B cell (primary cell): ENCODE measurements at regions not wholly inside any gene's neighbourhood (a gene's known extent, or its start where the extent isn't known, plus 50 kb on each side); places are given as distances from the start of the nearest gene placed in this dataset.

Experiments used
- ATAC-seq: fragments of 200-7000 bp; cut with Tn5 transposase; one replicate; pipeline ENCODE4 v1.10.0; 2021; ENCODE audit warnings: low read depth, mild to moderate bottlenecking, moderate number of reproducible peaks, moderate library complexity
- CTCF ChIA-PET: fragments of 350-600 bp; sonication (Branson Sonifier 250); formaldehyde crosslinking; loops from one replicate; lab custom pipeline; 2021; ENCODE audit warnings: antibody characterized with exemption, inconsistent platforms; lab: Charles Lee
- POLR2A ChIA-PET: fragments of 350-600 bp; sonication (Branson Sonifier 250); formaldehyde crosslinking; loops from one replicate; lab custom pipeline; 2021; ENCODE audit warnings: antibody characterized with exemption; lab: Charles Lee
- DNase-seq: peaks from one replicate; pipeline ENCODE4 v3.0.0; 2013
- H2AFZ ChIP-seq: 2 replicates; pipeline ENCODE4 v1.6.1; 2012; ENCODE audit warnings: mild to moderate bottlenecking, low read depth, low read length; ENCODE audit not compliant: insufficient read depth, poor library complexity, severe bottlenecking
- H3K27ac ChIP-seq, 2 donors: 1 replicate in 1 of 2; 2 replicates in 1 of 2; pipeline ENCODE4 v1.5.1; 2012 to 2013; ENCODE audit warnings: low read length in 2 of 2, mild to moderate bottlenecking in 2 of 2, moderate library complexity in 1 of 2
- H3K27me3 ChIP-seq, 4 experiments: fragments of 200-600 bp in 1 of 4; sonication (generic) in 1 of 4; replicated peaks in 1 of 4; 1 replicate in 2 of 4; 2 replicates in 2 of 4; pipeline versions ENCODE4 v1.6.1 to v1.7.0; 2013 to 2016; ENCODE audit warnings: low read length in 3 of 4, mild to moderate bottlenecking in 2 of 4, mixed read lengths in 1 of 4, moderate library complexity in 1 of 4; ENCODE audit not compliant: insufficient read depth in 4 of 4, control insufficient read depth in 3 of 4; ENCODE audit errors: control extremely low read depth in 1 of 4
- H3K36me3 ChIP-seq, 2 experiments: replicated peaks in 1 of 2; 1 replicate in 1 of 2; 2 replicates in 1 of 2; pipeline versions ENCODE4 v1.6.1 to v1.7.1; 2013; ENCODE audit warnings: low read length in 1 of 2; ENCODE audit not compliant: insufficient read depth in 2 of 2, control insufficient read depth in 1 of 2; ENCODE audit errors: control extremely low read depth in 1 of 2, extremely low read depth in 1 of 2
- H3K4me1 ChIP-seq, 2 donors: fragments of 200-600 bp in 1 of 2; sonication (generic) in 1 of 2; 1 replicate in 1 of 2; 2 replicates in 1 of 2; pipeline versions ENCODE4 v1.5.1 to v1.6.1; 2013 to 2017; ENCODE audit warnings: low read length in 2 of 2; ENCODE audit not compliant: control insufficient read depth in 2 of 2, insufficient read depth in 2 of 2
- H3K4me2 ChIP-seq: replicated peaks from 2 replicates; pipeline ENCODE3; 2012; ENCODE audit warnings: mild to moderate bottlenecking, low read depth, low read length; ENCODE audit not compliant: poor library complexity, severe bottlenecking
- H3K4me3 ChIP-seq, 5 experiments: fragments of 200-600 bp in 1 of 5; sonication (generic) in 1 of 5; 1 replicate in 3 of 5; 2 replicates in 2 of 5; pipeline versions ENCODE4 v1.5.1 to v1.7.0; 2011 to 2016; ENCODE audit warnings: low read length in 4 of 5, mild to moderate bottlenecking in 4 of 5, low read depth in 2 of 5, control low read depth in 1 of 5, moderate library complexity in 1 of 5; ENCODE audit not compliant: insufficient read depth in 1 of 5; ENCODE audit errors: control extremely low read depth in 1 of 5, extremely low read depth in 1 of 5
- H3K79me2 ChIP-seq: fragments of 200-600 bp; sonication (generic); one replicate; pipeline ENCODE4 v1.6.0; 2016; ENCODE audit warnings: low read length; ENCODE audit not compliant: control insufficient read depth, insufficient read depth
- H3K9ac ChIP-seq: fragments of 200-600 bp; sonication (generic); 2 replicates; pipeline ENCODE4 v1.6.1; 2017; ENCODE audit warnings: mild to moderate bottlenecking, low read length, moderate library complexity
- H3K9me3 ChIP-seq, 3 donors: one replicate each; pipeline versions ENCODE4 v1.6.1 to v1.7.1; 2013; ENCODE audit warnings: low read length in 2 of 3; ENCODE audit not compliant: control insufficient read depth in 2 of 3, insufficient read depth in 1 of 3; ENCODE audit errors: control extremely low read depth in 1 of 3
- H4K20me1 ChIP-seq: 2 replicates; pipeline ENCODE4 v1.6.0; 2012; ENCODE audit warnings: mild to moderate bottlenecking, low read length; ENCODE audit not compliant: insufficient read depth, control insufficient read depth, poor library complexity, severe bottlenecking
- H3K27ac Mint-ChIP-seq: one replicate; pipeline ENCODE4 v1.8.0; 2021; ENCODE audit warnings: mixed read lengths
- H3K27me3 Mint-ChIP-seq: one replicate; pipeline ENCODE4 v1.8.0; 2021; ENCODE audit warnings: mixed read lengths
- H3K4me1 Mint-ChIP-seq: one replicate; pipeline ENCODE4 v1.8.0; 2021; ENCODE audit warnings: mixed read lengths
- H3K4me3 Mint-ChIP-seq: one replicate; pipeline ENCODE4 v1.8.0; 2021; ENCODE audit warnings: mixed read lengths
- H3K9me3 Mint-ChIP-seq: one replicate; pipeline ENCODE4 v1.8.0; 2022; ENCODE audit warnings: mixed read lengths; ENCODE audit not compliant: insufficient read depth
- CTCF ChIP-seq: fragments of 200-600 bp; IDR thresholded peaks from one replicate; pipeline ENCODE4 v1.8.0; 2022; ENCODE audit warnings: antibody characterized with exemption, mild to moderate bottlenecking
- EZH2 ChIP-seq: IDR thresholded peaks from 2 replicates; pipeline ENCODE4 v1.6.1; 2012; ENCODE audit warnings: borderline replicate concordance, low read depth, mild to moderate bottlenecking, moderate library complexity, low read length; ENCODE audit not compliant: insufficient read depth, poor library complexity, severe bottlenecking
- WGBS: methylation state at CpG from one replicate; pipeline ENCODE4 v1.1.5; 2013; ENCODE audit warnings: missing lambda C conversion rate; ENCODE audit not compliant: insufficient coverage; 5-methylcytosine and 5-hydroxymethylcytosine counted together
- intact Hi-C: fragments of 100-400 bp; cut with micrococcal nuclease; formaldehyde crosslinking; loops from one replicate; pipeline ENCODE4 v1.10.0; 2022

DNA sequence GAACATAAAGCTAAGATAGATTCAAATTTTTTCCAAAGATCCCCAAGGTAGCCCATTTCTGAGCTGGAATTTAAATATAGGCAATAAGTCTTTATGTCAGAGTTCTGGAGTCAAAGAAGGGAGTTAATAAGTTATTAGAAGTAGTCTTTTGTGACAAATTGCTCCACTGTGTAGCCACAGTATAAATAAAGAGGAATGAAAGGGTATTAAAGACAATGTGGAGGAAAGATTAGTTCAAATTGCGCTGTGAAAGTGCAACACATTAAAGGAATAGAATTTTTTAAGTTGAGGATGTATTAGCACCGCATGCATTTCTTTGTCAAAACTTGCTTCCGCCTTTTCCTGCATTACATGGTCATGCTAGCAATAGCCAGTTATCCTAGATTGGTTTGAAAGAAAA is 666.6 kb upstream of the CCDC54 start:
- ChIA-PET CTCF (no interaction called here), POLR2A (no interaction called here)
- no peak for DNase-seq
- Histone ChIP-seq H3K4me1 (no peaks in the 10 kb centered on the region), H3K27ac (no peak overlapping the region), H4K20me1 (no peaks in the 10 kb centered on the region), H3K9ac (no peak overlapping the region), H3K27me3 (no peaks in the 10 kb centered on the region), H3K36me3 (no peaks in the 10 kb centered on the region), H2AFZ (no peak overlapping the region), H3K4me3 (no peak overlapping the region), H3K9me3 (no peaks in the 10 kb centered on the region), H3K4me2 (no peak overlapping the region), H3K79me2 (no peaks in the 10 kb centered on the region)
- ATAC-seq = no peak
- Mint-ChIP-seq H3K27ac (no peak overlapping the region), H3K9me3 (peaks cover 1% of the 10 kb centered on the region), H3K27me3 (peaks cover 3% of the 10 kb centered on the region), H3K4me3 (no peak overlapping the region), H3K4me1 (no peaks in the 10 kb centered on the region)
- WGBS = no CpG with 5 or more reads among the region's 3 CpGs
- TF ChIP-seq EZH2 = no peak
- TF ChIP-seq CTCF = no peak
- intact Hi-C loops = no loop called here

DNA sequence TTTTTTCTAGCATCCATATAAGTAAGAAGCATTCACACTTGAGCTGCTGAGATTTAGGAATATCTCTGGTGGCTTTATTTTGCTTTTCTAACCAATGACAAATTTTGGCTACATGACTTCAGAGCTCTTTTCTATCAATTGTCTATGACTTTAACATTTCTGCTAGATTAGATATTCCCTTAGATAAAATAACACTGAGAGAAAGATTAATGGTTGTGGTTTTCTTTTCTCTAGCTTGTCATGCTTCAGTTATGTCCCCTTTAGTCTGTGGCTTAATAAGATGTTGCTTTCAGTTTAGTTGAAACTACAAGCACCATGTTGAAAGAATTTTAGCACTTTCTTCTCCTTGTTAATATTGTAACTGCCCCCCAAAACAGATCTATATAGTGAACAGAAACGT is 665.6 kb upstream of the CCDC54 start:
- peaks cover 3% of the 10 kb centered on the region for H3K27me3 Mint-ChIP-seq
- no peak for ATAC-seq
- intact Hi-C loops = no loop called here
- ChIA-PET CTCF (interaction anchor here (1.1 kb wide), 1 partner anchor 12 kb away, joined by 3 read pairs; no protein-coding TSS in a partner anchor), POLR2A (no interaction called here)
- Histone ChIP-seq H3K36me3 (no peaks in the 10 kb centered on the region), H4K20me1 (no peaks in the 10 kb centered on the region), H3K27me3 (no peaks in the 10 kb centered on the region), H3K9ac (no peak overlapping the region), H3K9me3 (no peaks in the 10 kb centered on the region), H3K4me1 (no peaks in the 10 kb centered on the region), H2AFZ (no peak overlapping the region), H3K4me3 (no peak overlapping the region), H3K27ac (no peak overlapping the region), H3K4me2 (no peak overlapping the region), H3K79me2 (no peaks in the 10 kb centered on the region)
- TF ChIP-seq EZH2 = no peak
- TF ChIP-seq CTCF = no peak
- no CpG with 5 or more reads among the region's 1 CpG for WGBS
- DNase-seq = no peak
- H3K27ac Mint-ChIP-seq = no peak overlapping the region
- peaks cover 1% of the 10 kb centered on the region for H3K9me3 Mint-ChIP-seq
- H3K4me3 Mint-ChIP-seq = no peak overlapping the region
- H3K4me1 Mint-ChIP-seq = no peaks in the 10 kb centered on the region
